Panc1 (cell line): ENCODE measurements at regions not wholly inside any gene's neighbourhood (a gene's known extent, or its start where the extent isn't known, plus 50 kb on each side); places are given as distances from the start of the nearest gene placed in this dataset.

ENCODE experiments used
- POLR2AphosphoS5 ChIP-seq: IDR thresholded peaks from 2 replicates; pipeline ENCODE4 v1.6.1; 2012; ENCODE audit warnings: mild to moderate bottlenecking, low read depth, low read length, moderate library complexity
- SIN3A ChIP-seq: IDR thresholded peaks from 2 replicates; pipeline ENCODE4 v1.6.1; 2012; ENCODE audit warnings: low read depth, mild to moderate bottlenecking, low read length, moderate library complexity, borderline replicate concordance; ENCODE audit not compliant: insufficient read depth
- TF ChIP-seq, protein P1 (sequence below): fragments of 450-650 bp; IDR thresholded peaks from 2 replicates; pipeline ENCODE4 v1.5.1; 2017; ENCODE audit warnings: mild to moderate bottlenecking
- TF ChIP-seq, protein P2 (sequence below), 2 experiments: IDR thresholded peaks; 2 replicates each; pipeline ENCODE4 v1.6.1; 2011 to 2012; ENCODE audit warnings: low read depth in 2 of 2, control low read depth in 1 of 2, low read length in 1 of 2, mild to moderate bottlenecking in 1 of 2, moderate library complexity in 1 of 2; ENCODE audit not compliant: insufficient read depth in 1 of 2

DNA sequence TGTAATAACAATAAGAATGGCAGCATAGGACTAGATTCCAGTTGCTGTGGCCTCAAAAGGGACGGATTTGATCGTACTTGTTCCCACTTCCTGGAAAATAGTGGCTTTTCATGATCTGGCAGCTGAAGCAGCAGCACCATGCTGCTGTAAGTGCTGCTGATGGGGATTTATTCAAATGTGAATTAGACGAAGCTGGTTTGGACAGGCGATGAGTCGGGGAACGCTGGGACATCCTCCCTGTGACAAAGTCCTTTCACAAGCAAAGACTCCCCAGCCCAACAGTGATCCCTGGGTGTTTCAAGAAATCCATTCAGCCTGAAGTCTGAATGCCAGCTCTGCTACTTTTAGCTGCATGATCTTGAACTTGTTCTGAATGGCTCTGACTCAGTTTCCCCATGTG, 88.6 kb upstream of the XYLT1 start:
- TF ChIP-seq, protein P1, sequence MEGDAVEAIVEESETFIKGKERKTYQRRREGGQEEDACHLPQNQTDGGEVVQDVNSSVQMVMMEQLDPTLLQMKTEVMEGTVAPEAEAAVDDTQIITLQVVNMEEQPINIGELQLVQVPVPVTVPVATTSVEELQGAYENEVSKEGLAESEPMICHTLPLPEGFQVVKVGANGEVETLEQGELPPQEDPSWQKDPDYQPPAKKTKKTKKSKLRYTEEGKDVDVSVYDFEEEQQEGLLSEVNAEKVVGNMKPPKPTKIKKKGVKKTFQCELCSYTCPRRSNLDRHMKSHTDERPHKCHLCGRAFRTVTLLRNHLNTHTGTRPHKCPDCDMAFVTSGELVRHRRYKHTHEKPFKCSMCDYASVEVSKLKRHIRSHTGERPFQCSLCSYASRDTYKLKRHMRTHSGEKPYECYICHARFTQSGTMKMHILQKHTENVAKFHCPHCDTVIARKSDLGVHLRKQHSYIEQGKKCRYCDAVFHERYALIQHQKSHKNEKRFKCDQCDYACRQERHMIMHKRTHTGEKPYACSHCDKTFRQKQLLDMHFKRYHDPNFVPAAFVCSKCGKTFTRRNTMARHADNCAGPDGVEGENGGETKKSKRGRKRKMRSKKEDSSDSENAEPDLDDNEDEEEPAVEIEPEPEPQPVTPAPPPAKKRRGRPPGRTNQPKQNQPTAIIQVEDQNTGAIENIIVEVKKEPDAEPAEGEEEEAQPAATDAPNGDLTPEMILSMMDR, result no peak
- no peak for TF ChIP-seq POLR2AphosphoS5
- TF ChIP-seq, protein P2, sequence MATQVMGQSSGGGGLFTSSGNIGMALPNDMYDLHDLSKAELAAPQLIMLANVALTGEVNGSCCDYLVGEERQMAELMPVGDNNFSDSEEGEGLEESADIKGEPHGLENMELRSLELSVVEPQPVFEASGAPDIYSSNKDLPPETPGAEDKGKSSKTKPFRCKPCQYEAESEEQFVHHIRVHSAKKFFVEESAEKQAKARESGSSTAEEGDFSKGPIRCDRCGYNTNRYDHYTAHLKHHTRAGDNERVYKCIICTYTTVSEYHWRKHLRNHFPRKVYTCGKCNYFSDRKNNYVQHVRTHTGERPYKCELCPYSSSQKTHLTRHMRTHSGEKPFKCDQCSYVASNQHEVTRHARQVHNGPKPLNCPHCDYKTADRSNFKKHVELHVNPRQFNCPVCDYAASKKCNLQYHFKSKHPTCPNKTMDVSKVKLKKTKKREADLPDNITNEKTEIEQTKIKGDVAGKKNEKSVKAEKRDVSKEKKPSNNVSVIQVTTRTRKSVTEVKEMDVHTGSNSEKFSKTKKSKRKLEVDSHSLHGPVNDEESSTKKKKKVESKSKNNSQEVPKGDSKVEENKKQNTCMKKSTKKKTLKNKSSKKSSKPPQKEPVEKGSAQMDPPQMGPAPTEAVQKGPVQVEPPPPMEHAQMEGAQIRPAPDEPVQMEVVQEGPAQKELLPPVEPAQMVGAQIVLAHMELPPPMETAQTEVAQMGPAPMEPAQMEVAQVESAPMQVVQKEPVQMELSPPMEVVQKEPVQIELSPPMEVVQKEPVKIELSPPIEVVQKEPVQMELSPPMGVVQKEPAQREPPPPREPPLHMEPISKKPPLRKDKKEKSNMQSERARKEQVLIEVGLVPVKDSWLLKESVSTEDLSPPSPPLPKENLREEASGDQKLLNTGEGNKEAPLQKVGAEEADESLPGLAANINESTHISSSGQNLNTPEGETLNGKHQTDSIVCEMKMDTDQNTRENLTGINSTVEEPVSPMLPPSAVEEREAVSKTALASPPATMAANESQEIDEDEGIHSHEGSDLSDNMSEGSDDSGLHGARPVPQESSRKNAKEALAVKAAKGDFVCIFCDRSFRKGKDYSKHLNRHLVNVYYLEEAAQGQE (IDR thresholded peaks at IDR 0.05; ENCODE audit: insufficient read depth in 1 of 2, low read depth in 2 of 2, low read length in 1 of 2), result no peak
- no peak for TF ChIP-seq SIN3A
